Colonic mucosa (tissue), 4 donors: ENCODE measurements at regions not wholly inside any gene's neighbourhood (a gene's known extent, or its start where the extent isn't known, plus 50 kb on each side); places are given as distances from the start of the nearest gene placed in this dataset.

Source experiments
- DNase-seq: peaks from one replicate; pipeline ENCODE4 v3.0.0-alpha.2; 2020
- H3K27ac ChIP-seq: fragments of 200-600 bp; one replicate; pipeline ENCODE4 v1.8.0; 2021
- H3K27me3 ChIP-seq: fragments of 200-600 bp; one replicate; pipeline ENCODE4 v1.8.0; 2021
- H3K36me3 ChIP-seq: fragments of 200-600 bp; one replicate; pipeline ENCODE4 v1.8.0; 2021
- H3K4me1 ChIP-seq: fragments of 200-600 bp; one replicate; pipeline ENCODE4 v1.8.0; 2021; ENCODE audit warnings: mild to moderate bottlenecking
- H3K4me3 ChIP-seq: fragments of 200-600 bp; one replicate; pipeline ENCODE4 v1.8.0; 2021
- H3K9ac ChIP-seq, 2 donors: one replicate each; pipeline ENCODE4 v1.7.0; 2013; ENCODE audit warnings: control low read depth in 2 of 2, low read depth in 2 of 2, low read length in 2 of 2
- H3K9me3 ChIP-seq: fragments of 200-600 bp; one replicate; pipeline ENCODE4 v1.8.0; 2021
- intact Hi-C: fragments of 100-400 bp; cut with DNase I; formaldehyde crosslinking; loops from one replicate; pipeline ENCODE4 v1.14.1; 2022
- TF ChIP-seq, protein P1 (sequence below): fragments of 200-600 bp; IDR thresholded peaks from one replicate; pipeline ENCODE4 v1.8.0; 2022; ENCODE audit warnings: antibody characterized with exemption, mild to moderate bottlenecking
- donor health status: healthy.
- donor health status: DM: no; HTN: no; CAD: no.
- donor health status: DM: no; HTN: no; CAD: no.

DNA sequence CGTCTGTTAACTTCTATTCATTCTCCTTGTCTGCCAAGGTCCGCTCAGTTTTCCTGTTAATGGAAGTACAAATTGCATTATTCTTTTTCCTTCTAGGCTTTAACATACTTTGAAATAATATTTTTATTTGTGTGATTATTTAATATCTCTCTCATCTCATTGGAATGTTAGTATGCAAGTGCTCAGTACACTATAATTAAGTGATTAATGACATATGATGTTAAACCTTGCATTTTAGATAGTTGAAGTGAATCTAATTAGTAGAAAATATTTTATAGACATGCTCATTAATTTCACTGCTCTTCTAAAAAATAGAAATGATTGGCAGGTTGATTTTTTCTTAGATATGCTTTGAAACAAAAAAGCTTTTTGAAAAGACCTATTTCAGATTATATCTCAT, 1079.8 kb downstream of the RAPGEF2 start:
- intact Hi-C loops, result no loop called here
- H3K4me3 ChIP-seq, result no peak overlapping the region
- H3K36me3 ChIP-seq, result no peaks in the 10 kb centered on the region
- H3K27me3 ChIP-seq, result no peaks in the 10 kb centered on the region
- TF ChIP-seq, protein P1, sequence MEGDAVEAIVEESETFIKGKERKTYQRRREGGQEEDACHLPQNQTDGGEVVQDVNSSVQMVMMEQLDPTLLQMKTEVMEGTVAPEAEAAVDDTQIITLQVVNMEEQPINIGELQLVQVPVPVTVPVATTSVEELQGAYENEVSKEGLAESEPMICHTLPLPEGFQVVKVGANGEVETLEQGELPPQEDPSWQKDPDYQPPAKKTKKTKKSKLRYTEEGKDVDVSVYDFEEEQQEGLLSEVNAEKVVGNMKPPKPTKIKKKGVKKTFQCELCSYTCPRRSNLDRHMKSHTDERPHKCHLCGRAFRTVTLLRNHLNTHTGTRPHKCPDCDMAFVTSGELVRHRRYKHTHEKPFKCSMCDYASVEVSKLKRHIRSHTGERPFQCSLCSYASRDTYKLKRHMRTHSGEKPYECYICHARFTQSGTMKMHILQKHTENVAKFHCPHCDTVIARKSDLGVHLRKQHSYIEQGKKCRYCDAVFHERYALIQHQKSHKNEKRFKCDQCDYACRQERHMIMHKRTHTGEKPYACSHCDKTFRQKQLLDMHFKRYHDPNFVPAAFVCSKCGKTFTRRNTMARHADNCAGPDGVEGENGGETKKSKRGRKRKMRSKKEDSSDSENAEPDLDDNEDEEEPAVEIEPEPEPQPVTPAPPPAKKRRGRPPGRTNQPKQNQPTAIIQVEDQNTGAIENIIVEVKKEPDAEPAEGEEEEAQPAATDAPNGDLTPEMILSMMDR, result no peak
- H3K9me3 ChIP-seq, result no peaks in the 10 kb centered on the region
- no peak overlapping the region for H3K27ac ChIP-seq
- DNase-seq, result no peak
- H3K9ac ChIP-seq, result no peak overlapping the region
- no peaks in the 10 kb centered on the region for H3K4me1 ChIP-seq

DNA sequence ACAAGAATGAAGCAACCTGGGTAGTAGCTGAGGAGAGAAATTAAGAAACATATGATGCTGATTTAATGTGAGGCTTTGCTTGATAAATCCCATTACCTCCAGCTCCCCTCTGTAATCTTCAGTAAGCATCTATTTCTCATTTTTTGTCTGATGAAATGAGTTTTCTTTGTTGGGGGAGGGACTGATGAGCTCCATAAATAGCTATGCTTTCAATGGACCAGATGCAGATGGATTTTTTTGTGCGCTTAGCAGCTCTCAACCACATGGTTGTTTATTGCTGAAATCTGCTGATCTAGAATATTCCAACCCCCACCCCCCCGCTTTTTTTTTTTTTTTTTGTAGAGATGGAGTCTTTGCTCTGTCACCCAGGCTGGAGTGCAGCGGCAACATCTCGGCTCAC, 1082.0 kb downstream of the RAPGEF2 start:
- TF ChIP-seq, protein P1, result no peak
- no peak for DNase-seq
- Histone ChIP-seq H3K9ac (no peak overlapping the region), H3K27me3 (no peaks in the 10 kb centered on the region), H3K27ac (no peak overlapping the region), H3K9me3 (no peaks in the 10 kb centered on the region), H3K4me1 (no peaks in the 10 kb centered on the region), H3K4me3 (no peak overlapping the region), H3K36me3 (no peaks in the 10 kb centered on the region)
- intact Hi-C loops, result no loop called here

DNA sequence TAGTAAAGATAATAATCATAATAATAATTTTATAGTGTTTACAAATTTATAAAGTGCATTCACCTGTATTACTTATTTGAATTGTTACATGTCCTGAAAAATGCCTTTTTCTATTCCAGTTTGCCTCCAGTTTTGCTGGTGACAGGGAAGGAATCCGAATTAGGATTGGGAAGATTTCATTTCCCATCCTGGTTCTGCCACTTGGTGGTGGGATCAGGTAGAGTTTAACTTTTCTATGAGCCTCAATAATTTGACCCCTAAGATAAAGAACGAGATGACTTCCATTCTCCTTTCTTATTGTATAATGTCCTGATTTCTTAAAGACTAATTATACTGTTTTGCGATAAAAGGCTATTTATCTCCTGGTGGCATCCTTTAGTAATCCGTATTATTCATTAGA, 1090.9 kb downstream of the RAPGEF2 start:
- DNase-seq, result no peak
- H3K4me1 ChIP-seq, result no peaks in the 10 kb centered on the region
- intact Hi-C loops, result no loop called here

DNA sequence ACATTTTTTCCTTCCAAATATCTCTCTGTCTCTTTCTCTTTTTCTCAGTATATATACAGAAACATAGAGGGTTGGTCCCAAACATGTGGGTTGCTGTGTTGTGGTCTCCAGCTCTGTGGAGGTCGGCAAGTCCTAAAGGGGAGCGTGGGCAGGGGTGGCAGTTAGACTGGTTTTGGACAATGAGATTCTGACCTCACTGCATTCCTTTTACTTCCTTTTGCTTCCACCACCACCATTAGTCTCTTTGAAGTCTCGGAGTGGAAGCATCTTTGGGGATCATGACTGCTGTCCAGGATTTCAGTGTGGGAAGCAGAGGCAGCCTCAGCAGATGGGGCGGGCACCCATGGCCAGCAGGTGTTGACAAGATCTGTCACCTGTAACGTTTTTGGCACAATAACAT, 1091.8 kb downstream of the RAPGEF2 start:
- intact Hi-C loops, result no loop called here
- Histone ChIP-seq H3K27ac (no peak overlapping the region), H3K4me1 (no peaks in the 10 kb centered on the region), H3K4me3 (no peak overlapping the region), H3K9ac (no peak overlapping the region), H3K9me3 (no peaks in the 10 kb centered on the region), H3K36me3 (no peaks in the 10 kb centered on the region), H3K27me3 (no peaks in the 10 kb centered on the region)
- no peak for DNase-seq
- TF ChIP-seq, protein P1, result no peak

More for the DNA sequence above, 1090.9 kb downstream of the RAPGEF2 start:
- Histone ChIP-seq H3K36me3 (no peaks in the 10 kb centered on the region), H3K27me3 (no peaks in the 10 kb centered on the region), H3K9ac (no peak overlapping the region), H3K9me3 (no peaks in the 10 kb centered on the region), H3K4me3 (no peak overlapping the region), H3K27ac (no peak overlapping the region)
- TF ChIP-seq, protein P1, result no peak

DNA sequence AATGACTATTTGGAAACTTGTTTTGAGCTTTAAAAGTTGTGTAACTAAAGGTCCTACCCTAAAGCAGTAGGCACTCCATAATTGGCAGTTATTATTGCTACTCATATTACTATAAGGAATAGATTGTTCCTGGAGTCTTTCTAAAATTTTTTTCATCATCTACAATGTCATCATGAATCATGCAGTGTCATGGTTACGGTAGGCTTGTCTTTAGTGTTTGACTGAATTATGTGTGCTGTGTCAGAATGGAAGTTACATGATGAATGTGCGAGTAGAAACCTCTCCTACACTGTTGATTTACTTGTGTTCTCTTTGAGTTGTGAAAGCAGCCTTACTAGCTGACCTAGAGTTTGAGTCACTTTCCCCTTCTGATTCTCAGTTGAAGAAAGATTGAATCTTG, 1099.9 kb downstream of the RAPGEF2 start:
- H3K4me3 ChIP-seq, result no peak overlapping the region
- no peaks in the 10 kb centered on the region for H3K9me3 ChIP-seq
- no peaks in the 10 kb centered on the region for H3K27me3 ChIP-seq
- TF ChIP-seq, protein P1, result no peak
- no peak overlapping the region for H3K9ac ChIP-seq
- intact Hi-C loops, result no loop called here
- H3K36me3 ChIP-seq, result no peaks in the 10 kb centered on the region
- H3K4me1 ChIP-seq, result no peaks in the 10 kb centered on the region
- no peak overlapping the region for H3K27ac ChIP-seq
- no peak for DNase-seq

DNA sequence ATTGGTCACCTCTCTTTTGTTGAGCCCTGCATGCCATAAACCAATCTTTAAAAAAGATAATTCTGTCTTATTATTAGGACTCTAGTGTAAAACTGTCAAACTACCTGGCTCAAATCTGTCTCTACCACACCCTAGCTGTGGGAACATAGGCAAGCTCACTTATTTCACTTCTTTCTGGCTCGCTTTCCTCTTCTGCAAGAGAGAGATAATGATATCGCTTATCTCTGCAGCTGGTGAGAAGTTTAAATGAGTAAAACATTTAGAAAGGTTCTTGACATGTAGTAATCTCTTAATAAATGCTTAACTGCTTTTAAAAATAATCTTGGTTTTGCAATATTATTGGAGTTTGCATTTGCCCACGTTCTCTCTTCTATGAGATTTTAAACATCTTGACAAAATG, 1109.2 kb downstream of the RAPGEF2 start:
- intact Hi-C loops, result no loop called here
- H3K36me3 ChIP-seq, result no peaks in the 10 kb centered on the region
- H3K27ac ChIP-seq, result no peak overlapping the region
- H3K9me3 ChIP-seq, result no peaks in the 10 kb centered on the region
- H3K9ac ChIP-seq, result no peak overlapping the region
- H3K27me3 ChIP-seq, result no peaks in the 10 kb centered on the region
- TF ChIP-seq, protein P1, result no peak
- H3K4me1 ChIP-seq, result no peaks in the 10 kb centered on the region
- no peak for DNase-seq
- H3K4me3 ChIP-seq, result no peak overlapping the region
